ENCODE measurements at regions not wholly inside any gene's neighbourhood (a gene's known extent, or its start where the extent isn't known, plus 50 kb on each side); places are given as distances from the start of the nearest gene placed in this dataset.
"Not testable (repeated sequence)": the region's sequence is repeated elsewhere in the genome, so short reads cannot be mapped to it uniquely, and the experiment has no call there.

- no peak for DNase-seq
Observed at GRCh38 chr5:168125445-168126199, 165.8 kb upstream of the WWC1 start.

- DNase-seq = no peak
Observed at GRCh38 chr5:168126606-168127005, 164.8 kb upstream of the WWC1 start.

- DNase-seq = no peak
Observed at GRCh38 chr5:168128111-168128510, 163.3 kb upstream of the WWC1 start.

- no peak for DNase-seq
Observed at GRCh38 chr5:168128557-168128956, 162.9 kb upstream of the WWC1 start.

GRCh38 chr5:168131519-168131918 lies 159.9 kb upstream of the WWC1 start:
- DNase-seq = no peak

- DNase-seq = no peak
Observed at GRCh38 chr5:168132241-168132641, 159.2 kb upstream of the WWC1 start.

- no peak for DNase-seq
Observed at GRCh38 chr5:168135897-168136296, 155.5 kb upstream of the WWC1 start.

- no peak for DNase-seq
Observed at GRCh38 chr5:168136340-168136739, 155.1 kb upstream of the WWC1 start.

GRCh38 chr5:168137265-168137664 lies 154.2 kb upstream of the WWC1 start:
- no peak for DNase-seq

GRCh38 chr5:168140241-168140640 lies 151.2 kb upstream of the WWC1 start:
- DNase-seq = no peak

GRCh38 chr5:168142402-168142801 lies 149.0 kb upstream of the WWC1 start:
- DNase-seq = no peak

- not testable (repeated sequence) for DNase-seq
Observed at GRCh38 chr5:168143521-168143920, 147.9 kb upstream of the WWC1 start.

- DNase-seq = no peak
Observed at GRCh38 chr5:168147106-168147505, 144.3 kb upstream of the WWC1 start.

- DNase-seq = no peak
Observed at GRCh38 chr5:168147568-168148360, 143.7 kb upstream of the WWC1 start.

GRCh38 chr5:168151041-168151440 lies 140.4 kb upstream of the WWC1 start:
- DNase-seq = no peak

GRCh38 chr5:168152660-168153059 lies 138.8 kb upstream of the WWC1 start:
- no peak for DNase-seq

GRCh38 chr5:168153263-168153875 lies 138.1 kb upstream of the WWC1 start:
- no peak for DNase-seq

GRCh38 chr5:168153876-168154270 lies 137.6 kb upstream of the WWC1 start:
- no peak for DNase-seq

- no peak for DNase-seq
Observed at GRCh38 chr5:168155585-168155984, 135.9 kb upstream of the WWC1 start.

GRCh38 chr5:168156170-168156569 lies 135.3 kb upstream of the WWC1 start:
- no peak for DNase-seq

- no peak for DNase-seq
Observed at GRCh38 chr5:168157141-168157540, 134.3 kb upstream of the WWC1 start.

GRCh38 chr5:168159425-168159824 lies 132.0 kb upstream of the WWC1 start:
- no peak for DNase-seq

GRCh38 chr5:168162464-168162863 lies 129.0 kb upstream of the WWC1 start:
- no peak for DNase-seq

GRCh38 chr5:168163966-168164365 lies 127.5 kb upstream of the WWC1 start:
- no peak for DNase-seq

Data from activated CD4-positive, alpha-beta T cell treated with anti-CD3 and anti-CD28 coated beads for 1 hour (primary cell).